ENCODE measurements at regions not wholly inside any gene's neighbourhood (a gene's known extent, or its start where the extent isn't known, plus 50 kb on each side); places are given as distances from the start of the nearest gene placed in this dataset.

GRCh38 chr14:26984311-26985177 is 386.7 kb upstream of the NOVA1 start:
- TF ChIP-seq ZNF654 (tag by site-specific recombination; IDR thresholded peaks at IDR 0.05; ENCODE audit: low read depth), result peak; percentile 57
- TF ChIP-seq, protein P1, sequence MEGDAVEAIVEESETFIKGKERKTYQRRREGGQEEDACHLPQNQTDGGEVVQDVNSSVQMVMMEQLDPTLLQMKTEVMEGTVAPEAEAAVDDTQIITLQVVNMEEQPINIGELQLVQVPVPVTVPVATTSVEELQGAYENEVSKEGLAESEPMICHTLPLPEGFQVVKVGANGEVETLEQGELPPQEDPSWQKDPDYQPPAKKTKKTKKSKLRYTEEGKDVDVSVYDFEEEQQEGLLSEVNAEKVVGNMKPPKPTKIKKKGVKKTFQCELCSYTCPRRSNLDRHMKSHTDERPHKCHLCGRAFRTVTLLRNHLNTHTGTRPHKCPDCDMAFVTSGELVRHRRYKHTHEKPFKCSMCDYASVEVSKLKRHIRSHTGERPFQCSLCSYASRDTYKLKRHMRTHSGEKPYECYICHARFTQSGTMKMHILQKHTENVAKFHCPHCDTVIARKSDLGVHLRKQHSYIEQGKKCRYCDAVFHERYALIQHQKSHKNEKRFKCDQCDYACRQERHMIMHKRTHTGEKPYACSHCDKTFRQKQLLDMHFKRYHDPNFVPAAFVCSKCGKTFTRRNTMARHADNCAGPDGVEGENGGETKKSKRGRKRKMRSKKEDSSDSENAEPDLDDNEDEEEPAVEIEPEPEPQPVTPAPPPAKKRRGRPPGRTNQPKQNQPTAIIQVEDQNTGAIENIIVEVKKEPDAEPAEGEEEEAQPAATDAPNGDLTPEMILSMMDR (tag by site-specific recombination; IDR thresholded peaks at IDR 0.05), result no peak
- no peak for TF ChIP-seq GLIS2 (tag by site-specific recombination; IDR thresholded peaks at IDR 0.05)
- TF ChIP-seq ZNF585B (tag by site-specific recombination; IDR thresholded peaks at IDR 0.05), result no peak
- TF ChIP-seq REPIN1 (tag by site-specific recombination; IDR thresholded peaks at IDR 0.05; ENCODE audit: low read depth), result no peak
- TF ChIP-seq YY1 (tag by site-specific recombination; IDR thresholded peaks at IDR 0.05), result no peak
- TF ChIP-seq ZNF777 (tag by site-specific recombination; IDR thresholded peaks at IDR 0.05; ENCODE audit: borderline replicate concordance), result no peak
- TF ChIP-seq IKZF3 (tag by site-specific recombination; IDR thresholded peaks at IDR 0.05), result no peak
- TF ChIP-seq ZNF677 (tag by site-specific recombination; IDR thresholded peaks at IDR 0.05), result no peak

All from HEK293 (cell line).